ENCODE measurements at regions not wholly inside any gene's neighbourhood (a gene's known extent, or its start where the extent isn't known, plus 50 kb on each side); places are given as distances from the start of the nearest gene placed in this dataset.

DNA sequence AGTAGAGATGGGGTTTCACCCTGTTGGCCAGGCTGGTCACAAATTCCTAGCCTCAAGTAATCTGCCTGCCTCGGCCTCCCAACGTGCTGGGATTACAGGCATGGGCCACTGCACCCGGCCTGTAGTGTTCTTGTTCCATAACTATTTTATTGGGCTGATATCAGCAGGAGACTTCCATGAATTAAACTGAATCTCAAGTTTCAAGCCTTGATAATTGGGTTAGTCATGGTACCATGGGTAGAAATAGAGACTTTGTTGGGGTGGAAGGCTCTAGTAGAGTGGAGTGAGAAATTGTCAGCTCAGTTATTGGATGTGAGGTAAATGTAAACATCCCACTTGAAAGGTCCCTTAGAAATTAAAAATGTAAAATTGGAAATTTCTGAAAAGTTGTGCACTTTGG, 419.1 kb downstream of the ADGRL2 start:
- DNase-seq (ENCODE audit: extremely low spot score, unreplicated experiment): no peak
- no peak overlapping the region for H3K27ac Mint-ChIP-seq (ENCODE audit: unreplicated experiment)
- no peaks in the 10 kb centered on the region for H3K27me3 Mint-ChIP-seq (ENCODE audit: unreplicated experiment)
- TF ChIP-seq, protein P1, sequence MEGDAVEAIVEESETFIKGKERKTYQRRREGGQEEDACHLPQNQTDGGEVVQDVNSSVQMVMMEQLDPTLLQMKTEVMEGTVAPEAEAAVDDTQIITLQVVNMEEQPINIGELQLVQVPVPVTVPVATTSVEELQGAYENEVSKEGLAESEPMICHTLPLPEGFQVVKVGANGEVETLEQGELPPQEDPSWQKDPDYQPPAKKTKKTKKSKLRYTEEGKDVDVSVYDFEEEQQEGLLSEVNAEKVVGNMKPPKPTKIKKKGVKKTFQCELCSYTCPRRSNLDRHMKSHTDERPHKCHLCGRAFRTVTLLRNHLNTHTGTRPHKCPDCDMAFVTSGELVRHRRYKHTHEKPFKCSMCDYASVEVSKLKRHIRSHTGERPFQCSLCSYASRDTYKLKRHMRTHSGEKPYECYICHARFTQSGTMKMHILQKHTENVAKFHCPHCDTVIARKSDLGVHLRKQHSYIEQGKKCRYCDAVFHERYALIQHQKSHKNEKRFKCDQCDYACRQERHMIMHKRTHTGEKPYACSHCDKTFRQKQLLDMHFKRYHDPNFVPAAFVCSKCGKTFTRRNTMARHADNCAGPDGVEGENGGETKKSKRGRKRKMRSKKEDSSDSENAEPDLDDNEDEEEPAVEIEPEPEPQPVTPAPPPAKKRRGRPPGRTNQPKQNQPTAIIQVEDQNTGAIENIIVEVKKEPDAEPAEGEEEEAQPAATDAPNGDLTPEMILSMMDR (IDR thresholded peaks at IDR 0.05): no peak
- peaks cover 3% of the 10 kb centered on the region for H3K36me3 Mint-ChIP-seq (ENCODE audit: unreplicated experiment)
- no peak overlapping the region for H3K4me3 Mint-ChIP-seq (ENCODE audit: unreplicated experiment)
- H3K9me3 Mint-ChIP-seq (ENCODE audit: unreplicated experiment): peaks cover 4% of the 10 kb centered on the region
- H3K4me1 Mint-ChIP-seq (ENCODE audit: unreplicated experiment): peaks cover 10% of the 10 kb centered on the region

DNA sequence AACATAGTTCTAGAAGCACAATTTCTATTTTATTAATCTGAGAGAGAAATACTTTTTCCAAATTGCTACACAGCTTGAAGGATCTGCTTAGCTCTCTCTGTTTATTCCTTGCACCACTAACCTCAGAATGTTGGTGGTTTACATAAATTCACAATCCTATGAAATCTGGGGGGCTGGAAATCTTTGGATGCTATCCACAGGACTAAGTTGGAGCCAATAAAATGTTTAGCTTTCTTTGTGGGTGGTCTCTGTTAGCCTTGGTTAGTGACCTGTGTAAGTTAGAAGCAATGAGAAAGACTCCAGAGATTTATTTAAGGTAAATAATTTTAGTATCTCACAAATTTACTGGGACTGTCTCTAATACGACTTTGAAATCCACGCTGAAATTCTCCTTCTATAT, 418.1 kb downstream of the ADGRL2 start:
- TF ChIP-seq, protein P1 (IDR thresholded peaks at IDR 0.05): no peak
- Mint-ChIP-seq H3K9me3 (ENCODE audit: unreplicated experiment) (peaks cover 4% of the 10 kb centered on the region), H3K4me1 (ENCODE audit: unreplicated experiment) (peaks cover 9% of the 10 kb centered on the region), H3K36me3 (ENCODE audit: unreplicated experiment) (peaks cover 3% of the 10 kb centered on the region), H3K27me3 (ENCODE audit: unreplicated experiment) (no peaks in the 10 kb centered on the region), H3K4me3 (ENCODE audit: unreplicated experiment) (no peak overlapping the region), H3K27ac (ENCODE audit: unreplicated experiment) (no peak overlapping the region)
- DNase-seq (ENCODE audit: extremely low spot score, unreplicated experiment): no peak

DNA sequence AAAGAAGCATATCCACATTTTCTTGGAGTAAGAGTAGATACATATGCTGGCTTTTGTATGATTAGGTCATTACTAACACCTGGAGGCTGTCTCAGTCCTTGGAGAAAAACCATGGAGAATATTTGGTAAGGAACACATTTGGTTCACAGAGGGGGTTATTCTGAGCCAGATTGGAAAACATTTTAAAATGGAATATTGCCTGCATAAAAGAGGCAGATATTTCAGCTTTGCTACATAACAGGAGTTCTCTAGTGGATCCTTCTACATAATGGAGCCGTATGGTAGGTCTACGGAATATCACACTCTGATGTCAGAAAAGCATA, 415.1 kb downstream of the ADGRL2 start:
- Mint-ChIP-seq H3K27ac (ENCODE audit: unreplicated experiment) (no peak overlapping the region), H3K4me1 (ENCODE audit: unreplicated experiment) (peaks cover 9% of the 10 kb centered on the region), H3K4me3 (ENCODE audit: unreplicated experiment) (no peak overlapping the region), H3K36me3 (ENCODE audit: unreplicated experiment) (peaks cover 3% of the 10 kb centered on the region), H3K27me3 (ENCODE audit: unreplicated experiment) (no peaks in the 10 kb centered on the region), H3K9me3 (ENCODE audit: unreplicated experiment) (peaks cover 4% of the 10 kb centered on the region)
- TF ChIP-seq, protein P1 (IDR thresholded peaks at IDR 0.05): no peak
- DNase-seq (ENCODE audit: extremely low spot score, unreplicated experiment): no peak

DNA sequence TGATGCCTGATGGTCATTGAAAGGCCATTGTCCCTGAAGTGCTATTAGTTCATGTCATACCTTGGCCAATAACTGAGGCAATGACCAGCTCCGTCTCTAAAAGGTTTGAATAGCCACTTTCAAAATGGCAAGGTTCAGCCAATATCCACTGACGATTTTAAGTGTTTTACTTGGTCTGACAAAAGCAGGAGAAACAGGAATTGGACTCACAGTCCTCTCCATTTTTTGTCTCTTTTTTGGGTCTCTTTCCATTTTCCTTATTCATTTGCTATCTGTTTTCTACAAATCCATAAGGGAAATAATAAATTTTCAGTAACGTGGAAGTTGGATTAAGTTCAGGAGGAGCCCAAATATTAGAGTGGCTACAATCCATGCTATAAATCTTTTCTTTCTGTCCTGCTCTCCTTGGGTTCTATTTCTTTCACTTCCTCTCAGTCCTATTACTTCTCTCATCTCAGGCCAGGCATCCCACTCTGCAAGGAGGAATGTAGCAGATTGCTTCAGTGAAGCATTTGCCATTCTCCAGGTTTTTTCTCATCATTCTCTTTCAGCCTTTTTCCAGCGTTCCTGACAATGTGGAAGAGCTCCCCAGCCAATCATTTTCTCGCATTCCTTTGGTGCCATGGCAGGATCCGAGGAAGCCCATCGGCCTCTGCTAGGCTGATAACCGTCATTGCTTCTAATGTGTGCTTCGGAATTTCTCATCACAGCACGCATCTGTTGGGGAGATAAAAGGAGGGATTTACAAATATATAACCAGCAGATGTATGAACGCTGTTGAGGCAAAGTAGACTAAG, 414.5 kb downstream of the ADGRL2 start:
- Mint-ChIP-seq H3K27ac (ENCODE audit: unreplicated experiment) (no peak overlapping the region), H3K4me3 (ENCODE audit: unreplicated experiment) (no peak overlapping the region), H3K36me3 (ENCODE audit: unreplicated experiment) (peaks cover under 1% of the 10 kb centered on the region), H3K4me1 (ENCODE audit: unreplicated experiment) (peaks cover 9% of the 10 kb centered on the region), H3K9me3 (ENCODE audit: unreplicated experiment) (peaks cover 1% of the 10 kb centered on the region), H3K27me3 (ENCODE audit: unreplicated experiment) (no peaks in the 10 kb centered on the region)
- TF ChIP-seq, protein P1 (IDR thresholded peaks at IDR 0.05): no peak
- no peak for DNase-seq (ENCODE audit: extremely low spot score, unreplicated experiment)

DNA sequence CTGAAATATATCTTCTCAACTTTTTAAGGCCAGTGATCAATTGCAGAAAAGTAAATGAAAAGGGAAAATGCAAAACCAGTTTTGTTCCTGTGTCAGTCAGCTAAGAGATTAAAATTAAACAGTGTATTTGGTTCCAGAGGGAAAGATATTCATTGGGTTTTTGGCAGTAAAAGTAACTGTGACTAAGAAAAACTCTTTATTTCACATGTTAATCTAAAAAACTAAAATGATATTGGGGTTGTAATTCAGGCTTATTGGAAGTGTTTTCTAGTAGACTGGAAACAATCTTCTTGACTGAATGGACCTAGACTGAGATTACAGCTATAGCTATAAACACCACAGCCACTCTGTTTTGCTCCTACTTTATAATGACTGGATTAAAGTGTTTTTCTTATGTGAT, 413.9 kb downstream of the ADGRL2 start:
- Mint-ChIP-seq H3K36me3 (ENCODE audit: unreplicated experiment) (no peaks in the 10 kb centered on the region), H3K4me3 (ENCODE audit: unreplicated experiment) (no peak overlapping the region), H3K27me3 (ENCODE audit: unreplicated experiment) (no peaks in the 10 kb centered on the region), H3K9me3 (ENCODE audit: unreplicated experiment) (no peaks in the 10 kb centered on the region), H3K27ac (ENCODE audit: unreplicated experiment) (no peak overlapping the region), H3K4me1 (ENCODE audit: unreplicated experiment) (peaks cover 9% of the 10 kb centered on the region)
- TF ChIP-seq, protein P1 (IDR thresholded peaks at IDR 0.05): no peak
- DNase-seq (ENCODE audit: extremely low spot score, unreplicated experiment): no peak

All from osteocyte (in vitro differentiated cells).